ENCODE measurements at regions not wholly inside any gene's neighbourhood (a gene's known extent, or its start where the extent isn't known, plus 50 kb on each side); places are given as distances from the start of the nearest gene placed in this dataset.

GRCh38 chr12:108390495-108391203, 51.5 kb upstream of the CMKLR1 start:
- Histone ChIP-seq H4K8ac (replicated peaks; ENCODE audit: insufficient read length, low read depth, low read length) (no peak overlapping the region), H3K27me3 (ENCODE audit: insufficient read depth, low read length) (no peaks in the 10 kb centered on the region), H3K23me2 (ENCODE audit: insufficient read length, low read depth, low read length, poor library complexity, severe bottlenecking) (no peaks in the 10 kb centered on the region), H2BK5ac (ENCODE audit: insufficient read length, low read length) (no peak overlapping the region), H4K20me1 (ENCODE audit: control insufficient read depth, insufficient read depth, insufficient read length) (no peaks in the 10 kb centered on the region), H3K4ac (ENCODE audit: low read depth, low read length) (no peak overlapping the region), H3K56ac (ENCODE audit: insufficient read length, low read depth, low read length) (no peak overlapping the region), H3K4me1 (ENCODE audit: insufficient read depth, low read length) (peaks cover 4% of the 10 kb centered on the region; the same call in 1 of the 2 replicates), H4K91ac (ENCODE audit: insufficient read length, low read depth, low read length) (no peak overlapping the region), H3K9me3 (ENCODE audit: control insufficient read depth, low read depth, low read length) (peaks cover under 1% of the 10 kb centered on the region), H2BK12ac (ENCODE audit: insufficient read length, low read depth, low read length) (no peak overlapping the region), H2AK5ac (ENCODE audit: insufficient read length, low read length) (no peak overlapping the region), H4K5ac (ENCODE audit: insufficient read length, low read depth, low read length) (no peak overlapping the region), H2BK15ac (ENCODE audit: low read depth, low read length) (no peak overlapping the region), H3K79me2 (ENCODE audit: insufficient read depth, low read length) (no peaks in the 10 kb centered on the region), H3K79me1 (ENCODE audit: insufficient read depth, low read depth, low read length, poor library complexity, severe bottlenecking) (no peaks in the 10 kb centered on the region), H3K14ac (ENCODE audit: insufficient read depth, low read length) (no peak overlapping the region), H2AFZ (ENCODE audit: low read length) (no peak overlapping the region), H2BK20ac (ENCODE audit: low read depth, low read length, poor library complexity, severe bottlenecking) (no peak overlapping the region), H2BK120ac (ENCODE audit: low read depth, low read length, poor library complexity, severe bottlenecking) (no peak overlapping the region), H3K18ac (ENCODE audit: insufficient read length, low read depth, low read length) (no peak overlapping the region), H3K27ac (ENCODE audit: insufficient read length, low read depth, low read length) (no peak overlapping the region), H3K9ac (ENCODE audit: extremely low read depth, insufficient read length, low read length) (no peak overlapping the region), H3K4me2 (ENCODE audit: insufficient read depth, insufficient read length, low read length) (no peak overlapping the region), H3T11ph (ENCODE audit: low read length) (no peak overlapping the region), H3K23ac (ENCODE audit: insufficient read length, low read depth, low read length) (no peak overlapping the region)
- peaks cover 7 to 8% of the 10 kb centered on the region in 2 experiments; a peak in 3 of 4 replicates for H3K4me1 Mint-ChIP-seq
- no CpG with 5 or more reads among the region's 7 CpGs for WGBS (ENCODE audit: extremely low coverage, insufficient read length, low lambda C conversion rate)
- peak overlapping the region in 1 of 2 experiments; percentile 14; a peak in 2 of 5 replicates for H3K4me3 Mint-ChIP-seq
- peak overlapping the region in 1 of 3 experiments; percentile 60; a peak in 2 of 7 replicates for H3K27ac Mint-ChIP-seq
- no peaks in the 10 kb centered on the region for H3K36me3 Mint-ChIP-seq (ENCODE audit: insufficient read depth in 1 of 3, low read depth in 3 of 3)
- no peak for TF ChIP-seq CTCF (conservative IDR thresholded peaks at IDR 0.05)
- H3K9me3 Mint-ChIP-seq: peaks cover 0 to 5% of the 10 kb centered on the region in 2 experiments; a peak in 1 of 5 replicates
- no peak for DNase-seq
- H3K27me3 Mint-ChIP-seq (ENCODE audit: low read depth): peaks cover 11% of the 10 kb centered on the region
